ENCODE measurements at regions not wholly inside any gene's neighbourhood (a gene's known extent, or its start where the extent isn't known, plus 50 kb on each side); places are given as distances from the start of the nearest gene placed in this dataset.

DNA sequence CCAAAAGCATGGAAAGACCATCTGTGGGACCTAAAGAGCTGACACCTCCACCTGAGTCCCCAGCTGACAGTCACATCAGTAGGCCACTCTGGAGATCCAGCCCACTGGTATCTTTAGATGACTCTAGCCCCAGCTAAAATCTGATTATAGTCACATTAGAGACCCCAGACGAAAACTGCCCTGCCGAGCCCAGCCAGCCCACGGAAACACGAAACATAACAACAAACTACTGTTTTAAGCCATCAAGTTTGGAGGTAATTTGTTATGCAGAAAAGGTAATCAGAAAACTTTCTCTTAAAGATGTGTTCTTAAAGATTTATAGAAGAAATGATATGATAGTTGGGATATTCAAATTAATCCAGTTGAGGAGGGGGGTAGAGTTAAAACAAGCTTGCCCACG, 175.7 kb downstream of the DHX15 start:
- no peaks in the 10 kb centered on the region for H3K36me3 Mint-ChIP-seq
- Histone ChIP-seq H3K4me3 (ENCODE audit: low read length) (no peak overlapping the region), H3K4me1 (ENCODE audit: control insufficient read depth, insufficient read depth, low read length) (no peaks in the 10 kb centered on the region), H3K27me3 (ENCODE audit: control insufficient read depth, insufficient read depth, low read length) (no peaks in the 10 kb centered on the region), H3K36me3 (ENCODE audit: control insufficient read depth, insufficient read depth, low read length) (no peaks in the 10 kb centered on the region), H3K27ac (ENCODE audit: low read length) (no peak overlapping the region), H3K9me3 (ENCODE audit: control insufficient read depth, insufficient read depth, low read length) (no peaks in the 10 kb centered on the region)
- ATAC-seq (no peak), DNase-seq (no peak)
- TF ChIP-seq, protein P1, sequence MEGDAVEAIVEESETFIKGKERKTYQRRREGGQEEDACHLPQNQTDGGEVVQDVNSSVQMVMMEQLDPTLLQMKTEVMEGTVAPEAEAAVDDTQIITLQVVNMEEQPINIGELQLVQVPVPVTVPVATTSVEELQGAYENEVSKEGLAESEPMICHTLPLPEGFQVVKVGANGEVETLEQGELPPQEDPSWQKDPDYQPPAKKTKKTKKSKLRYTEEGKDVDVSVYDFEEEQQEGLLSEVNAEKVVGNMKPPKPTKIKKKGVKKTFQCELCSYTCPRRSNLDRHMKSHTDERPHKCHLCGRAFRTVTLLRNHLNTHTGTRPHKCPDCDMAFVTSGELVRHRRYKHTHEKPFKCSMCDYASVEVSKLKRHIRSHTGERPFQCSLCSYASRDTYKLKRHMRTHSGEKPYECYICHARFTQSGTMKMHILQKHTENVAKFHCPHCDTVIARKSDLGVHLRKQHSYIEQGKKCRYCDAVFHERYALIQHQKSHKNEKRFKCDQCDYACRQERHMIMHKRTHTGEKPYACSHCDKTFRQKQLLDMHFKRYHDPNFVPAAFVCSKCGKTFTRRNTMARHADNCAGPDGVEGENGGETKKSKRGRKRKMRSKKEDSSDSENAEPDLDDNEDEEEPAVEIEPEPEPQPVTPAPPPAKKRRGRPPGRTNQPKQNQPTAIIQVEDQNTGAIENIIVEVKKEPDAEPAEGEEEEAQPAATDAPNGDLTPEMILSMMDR (IDR thresholded peaks at IDR 0.05), result no peak
- no peaks in the 10 kb centered on the region for H3K9me3 Mint-ChIP-seq
- WGBS (ENCODE audit: insufficient coverage), result 89% methylated on average over 2 of the region's 5 CpGs
- no peak overlapping the region for H3K4me3 Mint-ChIP-seq
- intact Hi-C loops (cut with micrococcal nuclease), result no loop called here
- no peak overlapping the region for H3K27ac Mint-ChIP-seq
- H3K27me3 Mint-ChIP-seq (ENCODE audit: low read depth in 2 of 2), result peaks cover 12 to 13% of the 10 kb centered on the region in 2 donors
- no peaks in the 10 kb centered on the region for H3K4me1 Mint-ChIP-seq

- WGBS (ENCODE audit: insufficient coverage), result 91% methylated on average over 5 of the region's 5 CpGs
- no peak for ATAC-seq
- no peaks in the 10 kb centered on the region for H3K9me3 Mint-ChIP-seq
- Histone ChIP-seq H3K27me3 (ENCODE audit: control insufficient read depth, insufficient read depth, low read length) (no peaks in the 10 kb centered on the region), H3K4me3 (ENCODE audit: low read length) (no peak overlapping the region), H3K9me3 (ENCODE audit: control insufficient read depth, insufficient read depth, low read length) (no peaks in the 10 kb centered on the region), H3K4me1 (ENCODE audit: control insufficient read depth, insufficient read depth, low read length) (no peaks in the 10 kb centered on the region), H3K36me3 (ENCODE audit: control insufficient read depth, insufficient read depth, low read length) (no peaks in the 10 kb centered on the region), H3K27ac (ENCODE audit: low read length) (no peak overlapping the region)
- no peaks in the 10 kb centered on the region for H3K4me1 Mint-ChIP-seq
- H3K36me3 Mint-ChIP-seq, result no peaks in the 10 kb centered on the region
- no peak for DNase-seq
- peaks cover 0 to 4% of the 10 kb centered on the region in 2 donors for H3K27me3 Mint-ChIP-seq (ENCODE audit: low read depth in 2 of 2)
- TF ChIP-seq, protein P1 (IDR thresholded peaks at IDR 0.05), result no peak
- no peak overlapping the region for H3K4me3 Mint-ChIP-seq
- intact Hi-C loops (cut with micrococcal nuclease), result no loop called here
- H3K27ac Mint-ChIP-seq, result no peak overlapping the region
These were observed 178.4 kb downstream of the DHX15 start for GRCh38 chr4:24405926-24406325.

- H3K4me3 ChIP-seq (ENCODE audit: low read length), result no peak overlapping the region
- H3K27ac ChIP-seq (ENCODE audit: low read length), result no peak overlapping the region
- no peak overlapping the region for H3K4me3 Mint-ChIP-seq
- 82% methylated on average over 4 of the region's 5 CpGs for WGBS (ENCODE audit: insufficient coverage)
- peaks cover 0 to 4% of the 10 kb centered on the region in 2 donors for H3K27me3 Mint-ChIP-seq (ENCODE audit: low read depth in 2 of 2)
- ATAC-seq, result no peak
- DNase-seq, result no peak
- no peaks in the 10 kb centered on the region for H3K36me3 ChIP-seq (ENCODE audit: control insufficient read depth, insufficient read depth, low read length)
- H3K36me3 Mint-ChIP-seq, result no peaks in the 10 kb centered on the region
- intact Hi-C loops (cut with micrococcal nuclease), result no loop called here
- H3K4me1 Mint-ChIP-seq, result no peaks in the 10 kb centered on the region
- H3K27me3 ChIP-seq (ENCODE audit: control insufficient read depth, insufficient read depth, low read length), result no peaks in the 10 kb centered on the region
- no peaks in the 10 kb centered on the region for H3K9me3 ChIP-seq (ENCODE audit: control insufficient read depth, insufficient read depth, low read length)
- H3K9me3 Mint-ChIP-seq, result no peaks in the 10 kb centered on the region
- no peaks in the 10 kb centered on the region for H3K4me1 ChIP-seq (ENCODE audit: control insufficient read depth, insufficient read depth, low read length)
- TF ChIP-seq, protein P1 (IDR thresholded peaks at IDR 0.05), result no peak
- H3K27ac Mint-ChIP-seq, result no peak overlapping the region
These were observed 179.0 kb downstream of the DHX15 start for GRCh38 chr4:24405341-24405740.

- DNase-seq (no peak), ATAC-seq (no peak)
- H3K36me3 Mint-ChIP-seq, result no peaks in the 10 kb centered on the region
- H3K36me3 ChIP-seq (ENCODE audit: control insufficient read depth, insufficient read depth, low read length), result no peaks in the 10 kb centered on the region
- no peak overlapping the region for H3K4me3 ChIP-seq (ENCODE audit: low read length)
- TF ChIP-seq, protein P1 (IDR thresholded peaks at IDR 0.05), result no peak
- H3K27me3 Mint-ChIP-seq (ENCODE audit: low read depth in 2 of 2), result peaks cover 0 to 4% of the 10 kb centered on the region in 2 donors
- H3K4me1 ChIP-seq (ENCODE audit: control insufficient read depth, insufficient read depth, low read length), result no peaks in the 10 kb centered on the region
- no peak overlapping the region for H3K27ac Mint-ChIP-seq
- H3K27ac ChIP-seq (ENCODE audit: low read length), result no peak overlapping the region
- H3K4me1 Mint-ChIP-seq, result no peaks in the 10 kb centered on the region
- no peaks in the 10 kb centered on the region for H3K9me3 ChIP-seq (ENCODE audit: control insufficient read depth, insufficient read depth, low read length)
- H3K9me3 Mint-ChIP-seq, result no peaks in the 10 kb centered on the region
- intact Hi-C loops (cut with micrococcal nuclease), result no loop called here
- H3K27me3 ChIP-seq (ENCODE audit: control insufficient read depth, insufficient read depth, low read length), result no peaks in the 10 kb centered on the region
- H3K4me3 Mint-ChIP-seq, result no peak overlapping the region
- WGBS (ENCODE audit: insufficient coverage), result 79% methylated on average over 3 of the region's 3 CpGs
These were observed 180.1 kb downstream of the DHX15 start for GRCh38 chr4:24404281-24404680.
